ENCODE measurements at regions not wholly inside any gene's neighbourhood (a gene's known extent, or its start where the extent isn't known, plus 50 kb on each side); places are given as distances from the start of the nearest gene placed in this dataset.

GRCh38 chr4:155535802-155536454 lies 130.7 kb upstream of the GUCY1A1 start:
- no peak for TF ChIP-seq EZH2 (IDR thresholded peaks at IDR 0.05; ENCODE audit: low read length)
- TF ChIP-seq, protein P1, sequence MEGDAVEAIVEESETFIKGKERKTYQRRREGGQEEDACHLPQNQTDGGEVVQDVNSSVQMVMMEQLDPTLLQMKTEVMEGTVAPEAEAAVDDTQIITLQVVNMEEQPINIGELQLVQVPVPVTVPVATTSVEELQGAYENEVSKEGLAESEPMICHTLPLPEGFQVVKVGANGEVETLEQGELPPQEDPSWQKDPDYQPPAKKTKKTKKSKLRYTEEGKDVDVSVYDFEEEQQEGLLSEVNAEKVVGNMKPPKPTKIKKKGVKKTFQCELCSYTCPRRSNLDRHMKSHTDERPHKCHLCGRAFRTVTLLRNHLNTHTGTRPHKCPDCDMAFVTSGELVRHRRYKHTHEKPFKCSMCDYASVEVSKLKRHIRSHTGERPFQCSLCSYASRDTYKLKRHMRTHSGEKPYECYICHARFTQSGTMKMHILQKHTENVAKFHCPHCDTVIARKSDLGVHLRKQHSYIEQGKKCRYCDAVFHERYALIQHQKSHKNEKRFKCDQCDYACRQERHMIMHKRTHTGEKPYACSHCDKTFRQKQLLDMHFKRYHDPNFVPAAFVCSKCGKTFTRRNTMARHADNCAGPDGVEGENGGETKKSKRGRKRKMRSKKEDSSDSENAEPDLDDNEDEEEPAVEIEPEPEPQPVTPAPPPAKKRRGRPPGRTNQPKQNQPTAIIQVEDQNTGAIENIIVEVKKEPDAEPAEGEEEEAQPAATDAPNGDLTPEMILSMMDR (optimal IDR thresholded peaks at IDR 0.05 in 1 of 3, IDR thresholded peaks at IDR 0.05 in 1 of 3, conservative IDR thresholded peaks at IDR 0.05 in 1 of 3; ENCODE audit: extremely low read depth in 1 of 3, insufficient read depth in 2 of 3, low read length in 3 of 3): no peak
- H2AFZ ChIP-seq (ENCODE audit: control insufficient read depth, low read length): no peak overlapping the region

GRCh38 chr4:155532373-155533085 lies 134.1 kb upstream of the GUCY1A1 start:
- no peak overlapping the region for H3K4me2 ChIP-seq (ENCODE audit: control insufficient read depth, extremely low read depth, insufficient read depth, low read depth, low read length)
- no peaks in the 10 kb centered on the region for H3K36me3 ChIP-seq (ENCODE audit: control insufficient read depth in 2 of 2, extremely low read depth in 1 of 2, insufficient read depth in 2 of 2, low read length in 2 of 2)
- H3K4me3 ChIP-seq (ENCODE audit: control insufficient read depth in 2 of 3, extremely low read depth in 1 of 3, insufficient read depth in 2 of 3, low read depth in 1 of 3, low read length in 3 of 3): no peak overlapping the region
- no peaks in the 10 kb centered on the region for H4K20me1 ChIP-seq (ENCODE audit: control insufficient read depth, extremely low read depth, insufficient read depth, low read length)
- TF ChIP-seq EZH2 (IDR thresholded peaks at IDR 0.05; ENCODE audit: low read length): no peak
- TF ChIP-seq, protein P1 (optimal IDR thresholded peaks at IDR 0.05 in 1 of 3, IDR thresholded peaks at IDR 0.05 in 1 of 3, conservative IDR thresholded peaks at IDR 0.05 in 1 of 3; ENCODE audit: extremely low read depth in 1 of 3, insufficient read depth in 2 of 3, low read length in 3 of 3): no peak
- no peaks in the 10 kb centered on the region for H3K4me1 ChIP-seq (ENCODE audit: control insufficient read depth, extremely low read depth, insufficient read depth, low read length)
- FAIRE-seq (no peak), DNase-seq (ENCODE audit: low read depth, low spot score) (no peak)
- no peaks in the 10 kb centered on the region for H3K9me1 ChIP-seq (ENCODE audit: control insufficient read depth, extremely low read depth, insufficient read depth, low read length)
- H3K27ac ChIP-seq (ENCODE audit: control insufficient read depth, insufficient read depth, low read length): no peak overlapping the region
- H3K9ac ChIP-seq (ENCODE audit: control insufficient read depth, extremely low read depth, insufficient read depth, low read length): no peak overlapping the region
- H3K79me2 ChIP-seq (ENCODE audit: control insufficient read depth, insufficient read depth, low read length): no peaks in the 10 kb centered on the region
- dilution Hi-C loops (cut with MboI; ENCODE audit: extremely low pct_ligation_motif_present, low sequenced_read_pairs): no loop called here
- H2AFZ ChIP-seq (ENCODE audit: control insufficient read depth, low read length): no peak overlapping the region
- H3K9me3 ChIP-seq (ENCODE audit: control insufficient read depth, low read depth, low read length): no peaks in the 10 kb centered on the region
- no peaks in the 10 kb centered on the region for H3K27me3 ChIP-seq (ENCODE audit: control insufficient read depth, extremely low read depth, insufficient read depth, low read length)

More at GRCh38 chr4:155535802-155536454, 130.7 kb upstream of the GUCY1A1 start:
- Histone ChIP-seq H3K4me3 (ENCODE audit: control insufficient read depth in 2 of 3, extremely low read depth in 1 of 3, insufficient read depth in 2 of 3, low read depth in 1 of 3, low read length in 3 of 3) (no peak overlapping the region), H3K36me3 (ENCODE audit: control insufficient read depth in 2 of 2, extremely low read depth in 1 of 2, insufficient read depth in 2 of 2, low read length in 2 of 2) (no peaks in the 10 kb centered on the region), H3K79me2 (ENCODE audit: control insufficient read depth, insufficient read depth, low read length) (no peaks in the 10 kb centered on the region), H3K4me2 (ENCODE audit: control insufficient read depth, extremely low read depth, insufficient read depth, low read depth, low read length) (no peak overlapping the region), H3K27me3 (ENCODE audit: control insufficient read depth, extremely low read depth, insufficient read depth, low read length) (no peaks in the 10 kb centered on the region), H4K20me1 (ENCODE audit: control insufficient read depth, extremely low read depth, insufficient read depth, low read length) (no peaks in the 10 kb centered on the region), H3K9me3 (ENCODE audit: control insufficient read depth, low read depth, low read length) (no peaks in the 10 kb centered on the region), H3K9ac (ENCODE audit: control insufficient read depth, extremely low read depth, insufficient read depth, low read length) (no peak overlapping the region), H3K4me1 (ENCODE audit: control insufficient read depth, extremely low read depth, insufficient read depth, low read length) (no peaks in the 10 kb centered on the region), H3K27ac (ENCODE audit: control insufficient read depth, insufficient read depth, low read length) (no peak overlapping the region), H3K9me1 (ENCODE audit: control insufficient read depth, extremely low read depth, insufficient read depth, low read length) (no peaks in the 10 kb centered on the region)
- dilution Hi-C loops (cut with MboI; ENCODE audit: extremely low pct_ligation_motif_present, low sequenced_read_pairs): no loop called here
- DNase-seq (ENCODE audit: low read depth, low spot score): no peak
- FAIRE-seq: no peak
